Glutamatergic neuron (in vitro differentiated cells): ENCODE measurements at regions not wholly inside any gene's neighbourhood (a gene's known extent, or its start where the extent isn't known, plus 50 kb on each side); places are given as distances from the start of the nearest gene placed in this dataset.

Experiments
- DNase-seq: peaks from one replicate; pipeline ENCODE4 v3.0.0; 2022
- H3K27ac Mint-ChIP-seq: one replicate; pipeline ENCODE4 v1.8.0; 2020; ENCODE audit warnings: mild to moderate bottlenecking, mixed read lengths, inconsistent platforms; ENCODE audit not compliant: unreplicated experiment
- H3K27me3 Mint-ChIP-seq: one replicate; pipeline ENCODE4 v1.8.0; 2020; ENCODE audit warnings: mild to moderate bottlenecking, moderate library complexity, mixed read lengths, inconsistent platforms; ENCODE audit not compliant: unreplicated experiment
- H3K36me3 Mint-ChIP-seq: one replicate; pipeline ENCODE4 v1.8.0; 2020; ENCODE audit warnings: mild to moderate bottlenecking, mixed read lengths, inconsistent platforms; ENCODE audit not compliant: unreplicated experiment
- H3K4me1 Mint-ChIP-seq: one replicate; pipeline ENCODE4 v1.8.0; 2020; ENCODE audit warnings: mild to moderate bottlenecking, low read depth, mixed read lengths, inconsistent platforms; ENCODE audit not compliant: unreplicated experiment
- H3K4me3 Mint-ChIP-seq: one replicate; pipeline ENCODE4 v1.8.0; 2020; ENCODE audit warnings: mild to moderate bottlenecking, mixed read lengths, inconsistent platforms; ENCODE audit not compliant: unreplicated experiment
- H3K9me3 Mint-ChIP-seq: one replicate; pipeline ENCODE4 v1.8.0; 2020; ENCODE audit warnings: mild to moderate bottlenecking, moderate library complexity, mixed read lengths, inconsistent platforms; ENCODE audit not compliant: unreplicated experiment
- TF ChIP-seq, protein P1 (sequence below): fragments of 200-600 bp; sonication (generic); IDR thresholded peaks from one replicate; pipeline ENCODE4 v1.5.0; 2021; ENCODE audit not compliant: partially characterized antibody, unreplicated experiment

DNA sequence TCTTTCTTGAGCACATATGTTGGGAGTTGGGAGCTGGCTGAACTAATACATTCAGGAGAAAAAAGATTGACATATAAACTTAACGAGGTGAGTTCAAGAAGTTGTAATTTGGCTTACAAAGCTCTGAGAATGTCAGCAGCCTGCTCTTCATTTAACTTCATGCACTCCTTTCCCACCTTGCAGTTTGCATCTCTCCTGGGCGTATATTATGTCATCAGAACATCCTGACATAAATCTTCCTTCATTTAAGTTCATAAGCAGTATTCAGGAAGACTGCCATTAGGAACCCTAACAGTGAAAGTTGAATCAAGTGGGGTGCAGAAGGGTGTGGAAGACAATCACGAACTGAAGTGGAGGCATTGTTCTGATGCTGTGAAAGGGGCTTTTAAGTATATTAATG, 288.1 kb downstream of the ARPP21 start:
- Mint-ChIP-seq H3K9me3 (no peaks in the 10 kb centered on the region), H3K4me1 (peaks cover 4% of the 10 kb centered on the region), H3K36me3 (no peaks in the 10 kb centered on the region), H3K4me3 (no peak overlapping the region), H3K27ac (no peak overlapping the region), H3K27me3 (no peaks in the 10 kb centered on the region)
- TF ChIP-seq, protein P1, sequence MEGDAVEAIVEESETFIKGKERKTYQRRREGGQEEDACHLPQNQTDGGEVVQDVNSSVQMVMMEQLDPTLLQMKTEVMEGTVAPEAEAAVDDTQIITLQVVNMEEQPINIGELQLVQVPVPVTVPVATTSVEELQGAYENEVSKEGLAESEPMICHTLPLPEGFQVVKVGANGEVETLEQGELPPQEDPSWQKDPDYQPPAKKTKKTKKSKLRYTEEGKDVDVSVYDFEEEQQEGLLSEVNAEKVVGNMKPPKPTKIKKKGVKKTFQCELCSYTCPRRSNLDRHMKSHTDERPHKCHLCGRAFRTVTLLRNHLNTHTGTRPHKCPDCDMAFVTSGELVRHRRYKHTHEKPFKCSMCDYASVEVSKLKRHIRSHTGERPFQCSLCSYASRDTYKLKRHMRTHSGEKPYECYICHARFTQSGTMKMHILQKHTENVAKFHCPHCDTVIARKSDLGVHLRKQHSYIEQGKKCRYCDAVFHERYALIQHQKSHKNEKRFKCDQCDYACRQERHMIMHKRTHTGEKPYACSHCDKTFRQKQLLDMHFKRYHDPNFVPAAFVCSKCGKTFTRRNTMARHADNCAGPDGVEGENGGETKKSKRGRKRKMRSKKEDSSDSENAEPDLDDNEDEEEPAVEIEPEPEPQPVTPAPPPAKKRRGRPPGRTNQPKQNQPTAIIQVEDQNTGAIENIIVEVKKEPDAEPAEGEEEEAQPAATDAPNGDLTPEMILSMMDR = no peak
- DNase-seq = no peak

DNA sequence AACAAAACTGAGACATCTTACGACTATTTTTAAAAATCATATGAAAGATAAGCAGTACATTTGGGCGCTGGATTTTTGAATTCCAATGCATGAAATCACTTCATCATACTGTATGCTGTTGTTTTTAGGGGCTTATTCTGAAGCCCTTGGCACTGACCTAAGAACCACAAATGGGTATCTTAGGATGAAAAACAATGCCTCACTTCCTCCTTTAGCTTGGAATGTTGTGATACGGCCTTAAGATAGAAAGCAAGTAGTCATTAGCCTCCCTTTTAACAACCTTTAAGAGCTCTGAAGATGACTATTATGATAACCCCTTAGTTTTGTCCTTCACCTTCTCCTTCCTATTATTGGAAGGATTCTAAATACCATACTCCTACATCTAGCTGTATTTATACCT, 289.8 kb downstream of the ARPP21 start:
- Mint-ChIP-seq H3K36me3 (no peaks in the 10 kb centered on the region), H3K4me1 (peaks cover 2% of the 10 kb centered on the region), H3K9me3 (no peaks in the 10 kb centered on the region), H3K27ac (no peak overlapping the region), H3K4me3 (no peak overlapping the region), H3K27me3 (no peaks in the 10 kb centered on the region)
- TF ChIP-seq, protein P1 = no peak
- no peak for DNase-seq

DNA sequence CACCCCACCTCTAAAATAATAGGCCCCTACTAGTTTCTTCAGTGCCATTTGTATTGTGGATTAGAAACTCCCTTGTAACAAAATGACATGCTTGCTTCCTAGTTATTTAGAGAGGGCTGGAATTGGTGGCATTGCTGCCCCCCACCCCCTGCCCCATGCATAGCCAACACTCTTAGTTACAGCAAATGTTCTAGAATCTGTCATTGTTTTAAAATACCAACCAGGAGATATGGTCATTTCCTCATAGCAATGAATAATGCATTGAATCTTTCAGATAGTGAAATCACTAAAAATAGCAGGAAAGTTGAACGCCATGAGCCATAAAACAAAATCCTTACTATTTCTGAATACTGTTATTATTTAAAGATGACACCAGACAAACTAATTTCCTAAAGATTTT, 292.5 kb downstream of the ARPP21 start:
- H3K27ac Mint-ChIP-seq = no peak overlapping the region
- H3K4me1 Mint-ChIP-seq = no peaks in the 10 kb centered on the region
- no peak overlapping the region for H3K4me3 Mint-ChIP-seq
- TF ChIP-seq, protein P1 = no peak
- H3K36me3 Mint-ChIP-seq = no peaks in the 10 kb centered on the region
- no peaks in the 10 kb centered on the region for H3K27me3 Mint-ChIP-seq
- H3K9me3 Mint-ChIP-seq = no peaks in the 10 kb centered on the region
- no peak for DNase-seq

DNA sequence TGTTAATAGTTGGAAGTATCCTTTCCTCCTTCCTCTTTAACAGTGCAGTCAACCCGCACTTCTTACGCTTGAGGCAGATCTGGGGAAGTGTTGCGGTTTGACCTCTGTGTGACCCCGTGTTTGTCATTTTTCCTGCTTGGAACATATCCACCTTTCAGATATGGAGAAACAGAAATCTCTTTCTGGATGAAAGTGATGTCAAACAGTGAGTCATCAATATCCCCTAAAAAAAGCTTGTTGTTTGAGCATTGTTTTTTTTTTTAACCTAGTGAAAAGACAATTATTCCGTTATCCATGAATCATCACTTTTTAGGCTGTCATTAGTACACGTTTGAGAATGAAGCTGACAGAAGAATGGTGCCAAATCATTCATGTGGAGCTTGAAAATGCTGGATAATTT, 293.7 kb downstream of the ARPP21 start:
- H3K27me3 Mint-ChIP-seq = no peaks in the 10 kb centered on the region
- H3K27ac Mint-ChIP-seq = no peak overlapping the region
- TF ChIP-seq, protein P1 = no peak
- H3K36me3 Mint-ChIP-seq = no peaks in the 10 kb centered on the region
- no peaks in the 10 kb centered on the region for H3K4me1 Mint-ChIP-seq
- no peaks in the 10 kb centered on the region for H3K9me3 Mint-ChIP-seq
- H3K4me3 Mint-ChIP-seq = no peak overlapping the region
- DNase-seq = no peak

DNA sequence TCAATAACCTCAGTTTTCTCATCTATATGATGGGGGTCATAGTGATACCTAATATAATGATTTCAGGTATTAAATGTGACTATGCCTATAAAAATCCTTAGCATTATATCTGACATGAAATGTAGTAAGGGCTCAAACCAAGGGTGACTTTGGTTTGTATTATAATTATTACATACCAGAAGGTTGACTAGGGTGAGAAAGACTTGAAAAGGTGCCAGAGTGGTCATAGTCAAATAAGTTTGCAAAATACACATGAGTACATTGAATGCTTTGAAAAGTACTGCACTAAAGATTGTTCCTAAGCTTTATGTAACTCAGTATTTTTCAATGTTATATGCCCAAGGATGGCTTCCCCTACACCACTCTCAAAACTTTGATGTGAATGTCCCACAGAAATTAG, 297.2 kb downstream of the ARPP21 start:
- no peaks in the 10 kb centered on the region for H3K36me3 Mint-ChIP-seq

More for the DNA sequence above, 297.2 kb downstream of the ARPP21 start:
- H3K27ac Mint-ChIP-seq = no peak overlapping the region
- H3K4me1 Mint-ChIP-seq = no peaks in the 10 kb centered on the region
- TF ChIP-seq, protein P1 = no peak
- no peak overlapping the region for H3K4me3 Mint-ChIP-seq
- peaks cover 3% of the 10 kb centered on the region for H3K27me3 Mint-ChIP-seq
- H3K9me3 Mint-ChIP-seq = no peaks in the 10 kb centered on the region
- no peak for DNase-seq
